ENCODE measurements at regions not wholly inside any gene's neighbourhood (a gene's known extent, or its start where the extent isn't known, plus 50 kb on each side); places are given as distances from the start of the nearest gene placed in this dataset.

DNA sequence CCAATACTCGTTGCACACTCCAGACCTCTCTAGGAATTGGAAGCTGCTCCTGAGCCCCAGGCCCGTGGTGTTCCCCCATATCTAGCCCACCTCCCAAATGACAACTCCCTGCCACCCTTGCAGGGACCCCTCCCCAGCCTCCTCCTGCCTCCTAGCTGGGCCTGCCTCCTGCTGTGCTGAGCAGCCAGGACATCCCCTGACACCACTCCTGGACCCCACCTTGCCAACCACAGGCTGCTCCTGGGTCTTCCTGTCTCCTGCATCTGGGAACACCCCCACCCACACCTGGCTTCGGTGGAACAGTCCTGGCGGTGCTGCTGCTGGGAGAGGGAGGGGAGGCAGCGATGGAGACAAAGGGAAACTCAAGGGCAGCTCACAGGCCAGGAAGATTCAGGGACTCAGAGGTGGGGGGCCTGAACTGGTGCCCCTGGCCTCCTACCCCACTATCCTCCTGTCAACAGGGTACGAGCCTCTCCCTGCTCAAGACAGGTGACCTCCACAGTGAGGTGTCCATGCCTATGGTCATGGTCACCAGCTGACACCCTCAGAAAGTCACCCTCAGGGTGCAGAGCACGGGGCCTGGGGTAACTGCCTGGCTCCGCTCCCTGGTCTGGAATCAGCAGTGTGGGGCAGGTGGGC is 81.2 kb downstream of the RIPK4 start (continued):
- TF ChIP-seq, protein P1, sequence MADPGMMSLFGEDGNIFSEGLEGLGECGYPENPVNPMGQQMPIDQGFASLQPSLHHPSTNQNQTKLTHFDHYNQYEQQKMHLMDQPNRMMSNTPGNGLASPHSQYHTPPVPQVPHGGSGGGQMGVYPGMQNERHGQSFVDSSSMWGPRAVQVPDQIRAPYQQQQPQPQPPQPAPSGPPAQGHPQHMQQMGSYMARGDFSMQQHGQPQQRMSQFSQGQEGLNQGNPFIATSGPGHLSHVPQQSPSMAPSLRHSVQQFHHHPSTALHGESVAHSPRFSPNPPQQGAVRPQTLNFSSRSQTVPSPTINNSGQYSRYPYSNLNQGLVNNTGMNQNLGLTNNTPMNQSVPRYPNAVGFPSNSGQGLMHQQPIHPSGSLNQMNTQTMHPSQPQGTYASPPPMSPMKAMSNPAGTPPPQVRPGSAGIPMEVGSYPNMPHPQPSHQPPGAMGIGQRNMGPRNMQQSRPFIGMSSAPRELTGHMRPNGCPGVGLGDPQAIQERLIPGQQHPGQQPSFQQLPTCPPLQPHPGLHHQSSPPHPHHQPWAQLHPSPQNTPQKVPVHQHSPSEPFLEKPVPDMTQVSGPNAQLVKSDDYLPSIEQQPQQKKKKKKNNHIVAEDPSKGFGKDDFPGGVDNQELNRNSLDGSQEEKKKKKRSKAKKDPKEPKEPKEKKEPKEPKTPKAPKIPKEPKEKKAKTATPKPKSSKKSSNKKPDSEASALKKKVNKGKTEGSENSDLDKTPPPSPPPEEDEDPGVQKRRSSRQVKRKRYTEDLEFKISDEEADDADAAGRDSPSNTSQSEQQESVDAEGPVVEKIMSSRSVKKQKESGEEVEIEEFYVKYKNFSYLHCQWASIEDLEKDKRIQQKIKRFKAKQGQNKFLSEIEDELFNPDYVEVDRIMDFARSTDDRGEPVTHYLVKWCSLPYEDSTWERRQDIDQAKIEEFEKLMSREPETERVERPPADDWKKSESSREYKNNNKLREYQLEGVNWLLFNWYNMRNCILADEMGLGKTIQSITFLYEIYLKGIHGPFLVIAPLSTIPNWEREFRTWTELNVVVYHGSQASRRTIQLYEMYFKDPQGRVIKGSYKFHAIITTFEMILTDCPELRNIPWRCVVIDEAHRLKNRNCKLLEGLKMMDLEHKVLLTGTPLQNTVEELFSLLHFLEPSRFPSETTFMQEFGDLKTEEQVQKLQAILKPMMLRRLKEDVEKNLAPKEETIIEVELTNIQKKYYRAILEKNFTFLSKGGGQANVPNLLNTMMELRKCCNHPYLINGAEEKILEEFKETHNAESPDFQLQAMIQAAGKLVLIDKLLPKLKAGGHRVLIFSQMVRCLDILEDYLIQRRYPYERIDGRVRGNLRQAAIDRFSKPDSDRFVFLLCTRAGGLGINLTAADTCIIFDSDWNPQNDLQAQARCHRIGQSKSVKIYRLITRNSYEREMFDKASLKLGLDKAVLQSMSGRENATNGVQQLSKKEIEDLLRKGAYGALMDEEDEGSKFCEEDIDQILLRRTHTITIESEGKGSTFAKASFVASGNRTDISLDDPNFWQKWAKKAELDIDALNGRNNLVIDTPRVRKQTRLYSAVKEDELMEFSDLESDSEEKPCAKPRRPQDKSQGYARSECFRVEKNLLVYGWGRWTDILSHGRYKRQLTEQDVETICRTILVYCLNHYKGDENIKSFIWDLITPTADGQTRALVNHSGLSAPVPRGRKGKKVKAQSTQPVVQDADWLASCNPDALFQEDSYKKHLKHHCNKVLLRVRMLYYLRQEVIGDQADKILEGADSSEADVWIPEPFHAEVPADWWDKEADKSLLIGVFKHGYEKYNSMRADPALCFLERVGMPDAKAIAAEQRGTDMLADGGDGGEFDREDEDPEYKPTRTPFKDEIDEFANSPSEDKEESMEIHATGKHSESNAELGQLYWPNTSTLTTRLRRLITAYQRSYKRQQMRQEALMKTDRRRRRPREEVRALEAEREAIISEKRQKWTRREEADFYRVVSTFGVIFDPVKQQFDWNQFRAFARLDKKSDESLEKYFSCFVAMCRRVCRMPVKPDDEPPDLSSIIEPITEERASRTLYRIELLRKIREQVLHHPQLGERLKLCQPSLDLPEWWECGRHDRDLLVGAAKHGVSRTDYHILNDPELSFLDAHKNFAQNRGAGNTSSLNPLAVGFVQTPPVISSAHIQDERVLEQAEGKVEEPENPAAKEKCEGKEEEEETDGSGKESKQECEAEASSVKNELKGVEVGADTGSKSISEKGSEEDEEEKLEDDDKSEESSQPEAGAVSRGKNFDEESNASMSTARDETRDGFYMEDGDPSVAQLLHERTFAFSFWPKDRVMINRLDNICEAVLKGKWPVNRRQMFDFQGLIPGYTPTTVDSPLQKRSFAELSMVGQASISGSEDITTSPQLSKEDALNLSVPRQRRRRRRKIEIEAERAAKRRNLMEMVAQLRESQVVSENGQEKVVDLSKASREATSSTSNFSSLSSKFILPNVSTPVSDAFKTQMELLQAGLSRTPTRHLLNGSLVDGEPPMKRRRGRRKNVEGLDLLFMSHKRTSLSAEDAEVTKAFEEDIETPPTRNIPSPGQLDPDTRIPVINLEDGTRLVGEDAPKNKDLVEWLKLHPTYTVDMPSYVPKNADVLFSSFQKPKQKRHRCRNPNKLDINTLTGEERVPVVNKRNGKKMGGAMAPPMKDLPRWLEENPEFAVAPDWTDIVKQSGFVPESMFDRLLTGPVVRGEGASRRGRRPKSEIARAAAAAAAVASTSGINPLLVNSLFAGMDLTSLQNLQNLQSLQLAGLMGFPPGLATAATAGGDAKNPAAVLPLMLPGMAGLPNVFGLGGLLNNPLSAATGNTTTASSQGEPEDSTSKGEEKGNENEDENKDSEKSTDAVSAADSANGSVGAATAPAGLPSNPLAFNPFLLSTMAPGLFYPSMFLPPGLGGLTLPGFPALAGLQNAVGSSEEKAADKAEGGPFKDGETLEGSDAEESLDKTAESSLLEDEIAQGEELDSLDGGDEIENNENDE (IDR thresholded peaks at IDR 0.05; ENCODE audit: insufficient replicate concordance, low read length) = no peak
- TF ChIP-seq CHD1 (IDR thresholded peaks at IDR 0.05; ENCODE audit: low read depth, low read length) (no peak), TEAD4 (IDR thresholded peaks at IDR 0.05; ENCODE audit: low read depth, low read length) (no peak), SIRT6 (IDR thresholded peaks at IDR 0.05; ENCODE audit: low read length) (no peak), FOSL1 (IDR thresholded peaks at IDR 0.05; ENCODE audit: insufficient read depth, low read depth, low read length) (no peak), YY1 (IDR thresholded peaks at IDR 0.05; ENCODE audit: low read depth, low read length) (no peak), PHF8 (conservative IDR thresholded peaks at IDR 0.05; ENCODE audit: low read depth, low read length) (no peak), GTF2F1 (IDR thresholded peaks at IDR 0.05; ENCODE audit: borderline replicate concordance, low read depth, low read length) (no peak), RFX5 (IDR thresholded peaks at IDR 0.05; ENCODE audit: borderline replicate concordance, low read depth, low read length) (no peak), POLR2A (IDR thresholded peaks at IDR 0.05; ENCODE audit: control extremely low read depth in 1 of 2, low read depth in 2 of 2, low read length in 2 of 2) (no peak), MAFK (IDR thresholded peaks at IDR 0.05; ENCODE audit: low read depth, low read length) (no peak), GABPA (IDR thresholded peaks at IDR 0.05; ENCODE audit: borderline replicate concordance, insufficient read depth, low read length) (no peak), NRF1 (IDR thresholded peaks at IDR 0.05; ENCODE audit: low read depth, low read length) (no peak)

Measured in H1 (cell line).